ENCODE measurements at regions not wholly inside any gene's neighbourhood (a gene's known extent, or its start where the extent isn't known, plus 50 kb on each side); places are given as distances from the start of the nearest gene placed in this dataset.
A peak's percentile ranks its signal among the peaks of the same experiment; 100 is the strongest.

GRCh38 chr9:107954312-107954711, 464.7 kb upstream of the KLF4 start:
- Histone ChIP-seq H3K9ac (ENCODE audit: insufficient read depth, low read length, poor library complexity, severe bottlenecking) (no peak overlapping the region), H3K4me2 (replicated peaks; ENCODE audit: extremely low read depth, low read length, poor library complexity, severe bottlenecking) (peak overlapping the region; percentile 25), H3K27me3 (ENCODE audit: control insufficient read depth in 2 of 2, insufficient read depth in 2 of 2, low read length in 2 of 2) (no peaks in the 10 kb centered on the region), H3K79me2 (ENCODE audit: insufficient read depth, low read length) (no peaks in the 10 kb centered on the region), H3K4me1 (ENCODE audit: control insufficient read depth in 1 of 2, insufficient read depth in 2 of 2, low read length in 2 of 2) (peaks cover 29 to 31% of the 10 kb centered on the region in 2 donors), H3K36me3 (replicated peaks in 1 of 2; ENCODE audit: control insufficient read depth in 1 of 2, insufficient read depth in 2 of 2, low read length in 2 of 2) (peaks cover 0 to 6% of the 10 kb centered on the region in 2 donors), H3K9me3 (replicated peaks in 1 of 2; ENCODE audit: control insufficient read depth in 1 of 2, insufficient read depth in 1 of 2, low read length in 2 of 2) (peaks cover 7 to 8% of the 10 kb centered on the region in 2 donors), H2AFZ (ENCODE audit: insufficient read depth, low read depth, low read length, poor library complexity, severe bottlenecking) (no peak overlapping the region), H4K20me1 (ENCODE audit: insufficient read depth, low read length) (no peaks in the 10 kb centered on the region), H3K27ac (ENCODE audit: low read depth in 1 of 2, low read length in 2 of 2) (peak overlapping the region in 1 of 2 donors; percentile 66), H3K4me3 (replicated peaks in 1 of 3; ENCODE audit: low read depth in 2 of 3, low read length in 3 of 3) (no peak overlapping the region)
- intact Hi-C loops (cut with micrococcal nuclease) = loop anchor here in 1 of 2 donors (5.0 kb wide), 1 partner anchor 33 kb away; no protein-coding TSS in a partner anchor
- Mint-ChIP-seq H3K27me3 (ENCODE audit: low read depth in 3 of 3) (peaks cover 0 to 3% (median 2%) of the 10 kb centered on the region in 3 donors), H3K4me1 (peaks cover 37% of the 10 kb centered on the region), H3K4me3 (no peak overlapping the region), H3K27ac (peak overlapping the region; percentile 58 to 84 (median 77)), H3K36me3 (peaks cover 16 to 20% of the 10 kb centered on the region in 2 donors), H3K9me3 (peaks cover 7 to 10% (median 8%) of the 10 kb centered on the region in 7 donors)
- 50% methylated on average over 2 of the region's 6 CpGs for WGBS (ENCODE audit: insufficient coverage)
- TF ChIP-seq CTCF (IDR thresholded peaks at IDR 0.05) = no peak
- DNase-seq = peak; percentile 44 to 87 (median 80)

GRCh38 chr9:107953556-107954125, 464.1 kb upstream of the KLF4 start:
- Histone ChIP-seq H3K4me2 (replicated peaks; ENCODE audit: extremely low read depth, low read length, poor library complexity, severe bottlenecking) (peak overlapping the region; percentile 25), H3K4me3 (replicated peaks in 1 of 3; ENCODE audit: low read depth in 2 of 3, low read length in 3 of 3) (no peak overlapping the region), H3K36me3 (replicated peaks in 1 of 2; ENCODE audit: control insufficient read depth in 1 of 2, insufficient read depth in 2 of 2, low read length in 2 of 2) (peaks cover 0 to 6% of the 10 kb centered on the region in 2 donors), H3K9ac (ENCODE audit: insufficient read depth, low read length, poor library complexity, severe bottlenecking) (no peak overlapping the region), H3K79me2 (ENCODE audit: insufficient read depth, low read length) (no peaks in the 10 kb centered on the region), H2AFZ (ENCODE audit: insufficient read depth, low read depth, low read length, poor library complexity, severe bottlenecking) (no peak overlapping the region), H4K20me1 (ENCODE audit: insufficient read depth, low read length) (no peaks in the 10 kb centered on the region), H3K4me1 (ENCODE audit: control insufficient read depth in 1 of 2, insufficient read depth in 2 of 2, low read length in 2 of 2) (peaks cover 35 to 38% of the 10 kb centered on the region in 2 donors), H3K9me3 (replicated peaks in 1 of 2; ENCODE audit: control insufficient read depth in 1 of 2, insufficient read depth in 1 of 2, low read length in 2 of 2) (peaks cover 7 to 8% of the 10 kb centered on the region in 2 donors), H3K27ac (ENCODE audit: low read depth in 1 of 2, low read length in 2 of 2) (peak overlapping the region in 1 of 2 donors; percentile 66), H3K27me3 (ENCODE audit: control insufficient read depth in 2 of 2, insufficient read depth in 2 of 2, low read length in 2 of 2) (no peaks in the 10 kb centered on the region)
- H3K27ac Mint-ChIP-seq = peak overlapping the region in 6 of 7 donors; percentile 31 to 84 (median 78)
- WGBS (ENCODE audit: insufficient coverage) = 100% methylated on average over 1 of the region's 4 CpGs
- intact Hi-C loops (cut with micrococcal nuclease) = loop anchor here in 1 of 2 donors (5.0 kb wide), 1 partner anchor 34 kb away; no protein-coding TSS in a partner anchor
- peaks cover 35% of the 10 kb centered on the region for H3K4me1 Mint-ChIP-seq
- TF ChIP-seq CTCF (IDR thresholded peaks at IDR 0.05) = no peak
- H3K4me3 Mint-ChIP-seq = no peak overlapping the region
- no peak for DNase-seq
- peaks cover 13 to 15% of the 10 kb centered on the region in 2 donors for H3K36me3 Mint-ChIP-seq
- H3K9me3 Mint-ChIP-seq = peaks cover 7 to 10% (median 8%) of the 10 kb centered on the region in 7 donors
- peaks cover 0 to 2% (median 1%) of the 10 kb centered on the region in 3 donors for H3K27me3 Mint-ChIP-seq (ENCODE audit: low read depth in 3 of 3)

Data from CD14-positive monocyte (primary cell).